Body of pancreas (tissue), 4 donors: ENCODE measurements at regions not wholly inside any gene's neighbourhood (a gene's known extent, or its start where the extent isn't known, plus 50 kb on each side); places are given as distances from the start of the nearest gene placed in this dataset.
"Not testable (repeated sequence)": the region's sequence is repeated elsewhere in the genome, so short reads cannot be mapped to it uniquely, and the experiment has no call there.

Experiments
- POLR2A ChIP-seq, 3 donors: fragments of 450-650 bp; IDR thresholded peaks; one replicate each; pipeline ENCODE4 v1.6.1; 2016; ENCODE audit warnings: antibody characterized with exemption in 3 of 3, mild to moderate bottlenecking in 2 of 3
- TF ChIP-seq, protein P1 (sequence below), 7 experiments: fragments of 450-650 bp in 4 of 7; fragments of 200-600 bp in 3 of 7; sonication (generic) in 3 of 7; IDR thresholded peaks; one replicate each; pipeline ENCODE4 v1.5.1; 2016 to 2019; ENCODE audit warnings: antibody characterized with exemption in 7 of 7

DNA sequence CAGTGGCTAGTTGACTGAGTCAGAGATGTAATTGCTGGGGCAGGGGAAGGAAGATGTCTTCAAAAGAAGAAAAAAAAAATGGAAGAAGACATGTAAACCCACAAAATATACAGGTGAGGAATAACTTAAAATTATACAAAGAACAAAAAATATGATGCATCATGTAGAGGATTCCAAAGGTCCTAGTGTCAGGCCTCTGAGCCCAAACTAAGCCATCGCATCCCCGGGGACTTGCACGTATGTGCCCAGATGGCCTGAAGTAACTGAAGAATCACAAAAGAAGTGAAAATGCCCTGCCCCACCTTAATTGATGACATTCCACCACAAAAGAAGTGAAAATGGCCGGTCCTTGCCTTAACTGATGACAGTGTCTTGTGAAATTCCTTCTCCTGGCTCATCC lies 168.7 kb upstream of the SOX14 start:
- TF ChIP-seq, protein P1, sequence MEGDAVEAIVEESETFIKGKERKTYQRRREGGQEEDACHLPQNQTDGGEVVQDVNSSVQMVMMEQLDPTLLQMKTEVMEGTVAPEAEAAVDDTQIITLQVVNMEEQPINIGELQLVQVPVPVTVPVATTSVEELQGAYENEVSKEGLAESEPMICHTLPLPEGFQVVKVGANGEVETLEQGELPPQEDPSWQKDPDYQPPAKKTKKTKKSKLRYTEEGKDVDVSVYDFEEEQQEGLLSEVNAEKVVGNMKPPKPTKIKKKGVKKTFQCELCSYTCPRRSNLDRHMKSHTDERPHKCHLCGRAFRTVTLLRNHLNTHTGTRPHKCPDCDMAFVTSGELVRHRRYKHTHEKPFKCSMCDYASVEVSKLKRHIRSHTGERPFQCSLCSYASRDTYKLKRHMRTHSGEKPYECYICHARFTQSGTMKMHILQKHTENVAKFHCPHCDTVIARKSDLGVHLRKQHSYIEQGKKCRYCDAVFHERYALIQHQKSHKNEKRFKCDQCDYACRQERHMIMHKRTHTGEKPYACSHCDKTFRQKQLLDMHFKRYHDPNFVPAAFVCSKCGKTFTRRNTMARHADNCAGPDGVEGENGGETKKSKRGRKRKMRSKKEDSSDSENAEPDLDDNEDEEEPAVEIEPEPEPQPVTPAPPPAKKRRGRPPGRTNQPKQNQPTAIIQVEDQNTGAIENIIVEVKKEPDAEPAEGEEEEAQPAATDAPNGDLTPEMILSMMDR (IDR thresholded peaks at IDR 0.05): not testable (repeated sequence)
- not testable (repeated sequence) for TF ChIP-seq POLR2A (IDR thresholded peaks at IDR 0.05)
